ENCODE measurements at regions not wholly inside any gene's neighbourhood (a gene's known extent, or its start where the extent isn't known, plus 50 kb on each side); places are given as distances from the start of the nearest gene placed in this dataset.

- H3K27me3 ChIP-seq (ENCODE audit: insufficient read depth, low read depth, low read length), result no peaks in the 10 kb centered on the region
- H3K4me2 ChIP-seq (ENCODE audit: low read length), result no peak overlapping the region
- H3K9me3 ChIP-seq (ENCODE audit: low read length), result no peaks in the 10 kb centered on the region
- no peak overlapping the region for H3K4me3 ChIP-seq (ENCODE audit: low read length)
- H3K27ac ChIP-seq (ENCODE audit: low read length), result no peak overlapping the region
- no peaks in the 10 kb centered on the region for H3F3A ChIP-seq (ENCODE audit: insufficient read depth, low read length, poor library complexity, severe bottlenecking)
- H3K79me2 ChIP-seq (replicated peaks; ENCODE audit: insufficient read depth, low read length), result no peaks in the 10 kb centered on the region
- H3K9ac ChIP-seq (ENCODE audit: low read length), result no peak overlapping the region
- no peaks in the 10 kb centered on the region for H3K36me3 ChIP-seq (ENCODE audit: insufficient read depth, low read length)
- H4K20me1 ChIP-seq (ENCODE audit: insufficient read depth), result no peaks in the 10 kb centered on the region
- H2AFZ ChIP-seq (ENCODE audit: low read depth, low read length), result no peak overlapping the region
- no peaks in the 10 kb centered on the region for H3K9me2 ChIP-seq (ENCODE audit: insufficient read depth, low read length)
- no peak for TF ChIP-seq EP300 (conservative IDR thresholded peaks at IDR 0.05; ENCODE audit: poor library complexity, severe bottlenecking)
- no peak for TF ChIP-seq CTCF (IDR thresholded peaks at IDR 0.05; ENCODE audit: poor library complexity, severe bottlenecking)
- TF ChIP-seq TAF1 (IDR thresholded peaks at IDR 0.05; ENCODE audit: low read depth), result no peak
- no peak for TF ChIP-seq MXI1 (conservative IDR thresholded peaks at IDR 0.05; ENCODE audit: poor library complexity, severe bottlenecking)
Measured at GRCh38 chrX:40377684-40378083, 203.1 kb upstream of the ATP6AP2 start.

GRCh38 chrX:40374486-40374885 is 206.3 kb upstream of the ATP6AP2 start:
- Histone ChIP-seq H3K9me3 (ENCODE audit: low read length) (no peaks in the 10 kb centered on the region), H2AFZ (ENCODE audit: low read depth, low read length) (no peak overlapping the region), H3K27me3 (ENCODE audit: insufficient read depth, low read depth, low read length) (no peaks in the 10 kb centered on the region), H3K9me2 (ENCODE audit: insufficient read depth, low read length) (no peaks in the 10 kb centered on the region), H3K4me3 (ENCODE audit: low read length) (no peak overlapping the region), H3K79me2 (replicated peaks; ENCODE audit: insufficient read depth, low read length) (no peaks in the 10 kb centered on the region), H4K20me1 (ENCODE audit: insufficient read depth) (no peaks in the 10 kb centered on the region), H3K4me2 (ENCODE audit: low read length) (no peak overlapping the region), H3K36me3 (ENCODE audit: insufficient read depth, low read length) (no peaks in the 10 kb centered on the region), H3F3A (ENCODE audit: insufficient read depth, low read length, poor library complexity, severe bottlenecking) (no peaks in the 10 kb centered on the region), H3K27ac (ENCODE audit: low read length) (no peak overlapping the region), H3K9ac (ENCODE audit: low read length) (no peak overlapping the region)
- TF ChIP-seq CTCF (IDR thresholded peaks at IDR 0.05; ENCODE audit: poor library complexity, severe bottlenecking), result no peak
- no peak for TF ChIP-seq SMC3 (conservative IDR thresholded peaks at IDR 0.05; ENCODE audit: poor library complexity)
- no peak for TF ChIP-seq RAD21 (conservative IDR thresholded peaks at IDR 0.05)
- no peak for TF ChIP-seq TAF1 (IDR thresholded peaks at IDR 0.05; ENCODE audit: low read depth)
- TF ChIP-seq EP300 (conservative IDR thresholded peaks at IDR 0.05; ENCODE audit: poor library complexity, severe bottlenecking), result no peak
- no peak for TF ChIP-seq POLR2AphosphoS5 (IDR thresholded peaks at IDR 0.05)

GRCh38 chrX:40373641-40374040 is 207.1 kb upstream of the ATP6AP2 start:
- Histone ChIP-seq H3K9ac (ENCODE audit: low read length) (no peak overlapping the region), H3K4me3 (ENCODE audit: low read length) (no peak overlapping the region), H3F3A (ENCODE audit: insufficient read depth, low read length, poor library complexity, severe bottlenecking) (no peaks in the 10 kb centered on the region), H3K9me2 (ENCODE audit: insufficient read depth, low read length) (no peaks in the 10 kb centered on the region), H3K9me3 (ENCODE audit: low read length) (no peaks in the 10 kb centered on the region), H3K27me3 (ENCODE audit: insufficient read depth, low read depth, low read length) (no peaks in the 10 kb centered on the region), H3K27ac (ENCODE audit: low read length) (no peak overlapping the region), H3K36me3 (ENCODE audit: insufficient read depth, low read length) (no peaks in the 10 kb centered on the region), H3K4me2 (ENCODE audit: low read length) (no peak overlapping the region), H4K20me1 (ENCODE audit: insufficient read depth) (no peaks in the 10 kb centered on the region), H2AFZ (ENCODE audit: low read depth, low read length) (no peak overlapping the region), H3K79me2 (replicated peaks; ENCODE audit: insufficient read depth, low read length) (no peaks in the 10 kb centered on the region)
- TF ChIP-seq TAF1 (IDR thresholded peaks at IDR 0.05; ENCODE audit: low read depth) (no peak), MXI1 (conservative IDR thresholded peaks at IDR 0.05; ENCODE audit: poor library complexity, severe bottlenecking) (no peak), EZH2 (IDR thresholded peaks at IDR 0.05; ENCODE audit: borderline replicate concordance, insufficient read depth, low read length, poor library complexity, severe bottlenecking) (no peak), POLR2AphosphoS5 (IDR thresholded peaks at IDR 0.05) (no peak), REST (IDR thresholded peaks at IDR 0.05; ENCODE audit: borderline replicate concordance) (no peak), CTCF (IDR thresholded peaks at IDR 0.05; ENCODE audit: poor library complexity, severe bottlenecking) (no peak)

Data from neural cell (in vitro differentiated cells).